ENCODE measurements at regions not wholly inside any gene's neighbourhood (a gene's known extent, or its start where the extent isn't known, plus 50 kb on each side); places are given as distances from the start of the nearest gene placed in this dataset.

GRCh38 chr6:134117409-134117808, 65.0 kb upstream of the SLC2A12 start:
- peak; percentile 40 for DNase-seq

GRCh38 chr6:134115715-134116074, 63.3 kb upstream of the SLC2A12 start:
- DNase-seq, result no peak

- DNase-seq, result no peak
These were observed 62.7 kb upstream of the SLC2A12 start for GRCh38 chr6:134114918-134115714.

GRCh38 chr6:134114489-134114888, 62.1 kb upstream of the SLC2A12 start:
- DNase-seq, result no peak

GRCh38 chr6:134111726-134112125, 59.3 kb upstream of the SLC2A12 start:
- DNase-seq, result no peak

GRCh38 chr6:134111062-134111677, 58.7 kb upstream of the SLC2A12 start:
- peak; percentile 88 for DNase-seq

- DNase-seq, result no peak
These were observed 54.3 kb upstream of the SLC2A12 start for GRCh38 chr6:134106702-134107101.

- no peak for DNase-seq
These were observed 53.5 kb upstream of the SLC2A12 start for GRCh38 chr6:134105940-134106339.

- DNase-seq, result peak; percentile 75
These were observed 50.6 kb upstream of the SLC2A12 start for GRCh38 chr6:134103006-134103405.

Measured in hematopoietic multipotent progenitor cell treated with erythropoietin and hydrocortisone succinate and interleukin-3 and kit ligand, for 6 days (in vitro differentiated cells).